Omental fat pad (tissue), 3 donors: ENCODE measurements at regions not wholly inside any gene's neighbourhood (a gene's known extent, or its start where the extent isn't known, plus 50 kb on each side); places are given as distances from the start of the nearest gene placed in this dataset.

Experiments
- ATAC-seq: fragments of 150-250 bp; one replicate; pipeline ENCODE4 v1.9.1; 2016; ENCODE audit warnings: mild to moderate bottlenecking, moderate library complexity; ENCODE audit not compliant: low FRiP score
- DNase-seq: peaks from one replicate; pipeline ENCODE4 v3.0.0-alpha.2; 2019; ENCODE audit warnings: low spot score
- TF ChIP-seq, protein P1 (sequence below), 3 donors: fragments of 450-650 bp; IDR thresholded peaks; one replicate each; pipeline ENCODE4 v1.5.1; 2016 to 2017; ENCODE audit warnings: antibody characterized with exemption in 3 of 3, mild to moderate bottlenecking in 3 of 3, moderate library complexity in 2 of 3

DNA sequence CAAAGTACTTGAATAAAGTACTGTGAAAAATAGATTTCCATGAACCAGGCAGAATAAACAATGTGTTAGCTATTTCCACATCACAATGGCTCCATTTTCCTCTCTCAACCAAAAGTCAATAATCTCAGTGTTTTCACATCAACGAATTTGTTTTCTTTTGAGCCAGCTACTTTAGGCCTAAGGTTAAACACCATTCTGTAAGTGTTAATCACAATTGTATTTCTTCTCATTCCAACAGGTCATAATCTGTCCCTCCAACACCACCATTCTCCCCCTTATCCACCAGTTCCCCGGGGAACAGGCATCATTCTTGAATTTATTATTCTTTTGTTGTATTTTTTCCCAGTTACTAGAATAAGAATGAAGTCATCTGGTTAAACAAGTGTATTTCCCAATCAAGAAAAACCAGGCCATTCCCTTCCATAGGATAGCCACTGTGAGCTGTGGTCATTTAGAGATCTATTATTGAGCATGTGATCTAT, 66.2 kb upstream of the PALMD start:
- DNase-seq = no peak
- TF ChIP-seq, protein P1, sequence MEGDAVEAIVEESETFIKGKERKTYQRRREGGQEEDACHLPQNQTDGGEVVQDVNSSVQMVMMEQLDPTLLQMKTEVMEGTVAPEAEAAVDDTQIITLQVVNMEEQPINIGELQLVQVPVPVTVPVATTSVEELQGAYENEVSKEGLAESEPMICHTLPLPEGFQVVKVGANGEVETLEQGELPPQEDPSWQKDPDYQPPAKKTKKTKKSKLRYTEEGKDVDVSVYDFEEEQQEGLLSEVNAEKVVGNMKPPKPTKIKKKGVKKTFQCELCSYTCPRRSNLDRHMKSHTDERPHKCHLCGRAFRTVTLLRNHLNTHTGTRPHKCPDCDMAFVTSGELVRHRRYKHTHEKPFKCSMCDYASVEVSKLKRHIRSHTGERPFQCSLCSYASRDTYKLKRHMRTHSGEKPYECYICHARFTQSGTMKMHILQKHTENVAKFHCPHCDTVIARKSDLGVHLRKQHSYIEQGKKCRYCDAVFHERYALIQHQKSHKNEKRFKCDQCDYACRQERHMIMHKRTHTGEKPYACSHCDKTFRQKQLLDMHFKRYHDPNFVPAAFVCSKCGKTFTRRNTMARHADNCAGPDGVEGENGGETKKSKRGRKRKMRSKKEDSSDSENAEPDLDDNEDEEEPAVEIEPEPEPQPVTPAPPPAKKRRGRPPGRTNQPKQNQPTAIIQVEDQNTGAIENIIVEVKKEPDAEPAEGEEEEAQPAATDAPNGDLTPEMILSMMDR (IDR thresholded peaks at IDR 0.05) = no peak
- ATAC-seq = no peak

DNA sequence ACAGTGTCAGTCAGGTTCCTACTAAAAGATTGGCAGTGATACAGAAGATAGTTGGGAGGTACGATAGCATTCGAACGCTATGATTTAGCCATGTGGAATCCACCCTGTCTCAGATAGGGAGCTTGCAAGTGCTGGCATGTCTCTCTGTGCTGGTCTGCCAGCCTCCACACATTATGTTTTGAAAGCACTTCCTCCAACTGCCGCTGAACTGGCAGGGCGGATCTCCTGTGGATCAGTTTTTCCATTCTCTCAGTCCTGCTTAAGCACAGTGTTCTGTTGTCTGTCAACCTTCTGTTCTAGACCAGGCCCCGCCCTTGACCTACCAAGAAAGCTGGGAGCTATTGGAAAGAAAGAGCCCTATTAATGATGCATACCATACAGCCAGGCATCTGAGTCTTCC, 65.5 kb upstream of the PALMD start:
- DNase-seq = no peak
- TF ChIP-seq, protein P1 (IDR thresholded peaks at IDR 0.05) = no peak
- ATAC-seq = peak; percentile 92

DNA sequence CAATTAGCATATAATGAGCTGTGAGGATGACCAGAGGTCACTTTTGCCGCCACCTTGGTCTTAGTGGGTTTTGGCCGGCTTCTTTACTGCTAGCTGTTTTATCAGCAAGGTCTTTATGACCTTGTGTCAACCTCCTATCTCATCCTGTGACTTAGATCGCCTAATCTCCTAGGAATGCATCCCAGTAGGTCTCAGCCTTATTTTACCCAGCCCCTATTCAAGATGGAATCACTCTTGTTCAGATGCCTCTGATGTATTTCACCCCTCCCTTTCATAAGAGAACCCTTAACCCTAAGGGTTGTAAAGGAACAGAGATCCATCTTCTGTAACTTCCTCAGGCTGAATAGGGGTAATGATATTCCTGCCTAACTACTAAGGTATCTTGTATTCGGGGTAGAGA, 58.9 kb upstream of the PALMD start:
- TF ChIP-seq, protein P1 (IDR thresholded peaks at IDR 0.05) = no peak
- no peak for ATAC-seq
- DNase-seq = no peak

DNA sequence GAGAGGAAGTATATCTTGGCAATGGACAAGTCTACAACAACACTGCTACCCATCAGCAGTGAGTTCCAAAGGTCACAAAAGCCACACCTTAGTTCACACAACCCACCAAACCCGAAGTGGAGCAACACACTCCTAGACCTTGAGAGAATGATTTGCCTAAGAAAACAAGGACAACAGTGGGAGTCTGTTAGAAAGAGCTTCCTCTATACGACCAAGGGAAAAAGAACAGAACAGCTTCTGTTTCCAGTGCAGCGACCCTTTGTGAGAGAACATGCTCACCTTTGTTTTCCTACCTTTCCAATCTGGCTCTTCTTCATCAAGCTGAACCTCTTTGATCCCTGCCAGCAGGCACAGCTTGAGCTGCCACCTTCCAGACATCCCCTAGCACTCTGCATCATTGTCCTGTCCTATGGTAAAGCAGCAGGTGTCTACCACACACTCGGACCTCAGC, 56.7 kb upstream of the PALMD start:
- ATAC-seq (no peak), DNase-seq (no peak)
- TF ChIP-seq, protein P1 (IDR thresholded peaks at IDR 0.05) = no peak

DNA sequence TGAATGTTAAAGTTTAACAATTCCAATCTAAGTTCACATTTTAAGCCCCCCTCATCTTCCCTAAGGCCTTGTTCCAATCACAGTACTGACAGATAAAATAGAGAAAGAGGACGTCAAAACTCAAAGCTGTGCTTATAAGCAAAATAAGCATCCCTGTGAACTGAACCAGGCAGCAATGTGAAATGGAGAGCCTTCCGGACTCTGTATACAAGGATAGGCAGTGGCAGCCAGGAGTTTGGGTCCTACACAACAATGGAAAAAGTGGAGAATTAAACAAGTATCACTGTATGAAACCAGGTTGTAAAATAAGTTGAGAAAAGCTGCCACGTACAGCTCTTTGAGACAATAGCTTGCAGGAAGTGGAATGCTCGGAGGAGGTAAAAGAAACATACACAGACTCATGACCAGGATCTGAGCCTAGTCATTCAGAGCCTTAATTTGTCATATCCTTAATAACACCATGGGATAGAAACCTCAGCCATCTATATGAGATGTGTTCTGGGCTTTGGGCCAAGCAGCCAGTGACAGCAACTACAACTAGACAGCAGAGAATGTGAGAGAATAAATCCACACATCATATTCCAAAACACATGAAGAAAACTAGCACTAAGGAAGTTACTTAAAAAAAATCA, 55.2 kb upstream of the PALMD start:
- TF ChIP-seq, protein P1 (IDR thresholded peaks at IDR 0.05) = no peak
- no peak for DNase-seq
- no peak for ATAC-seq

DNA sequence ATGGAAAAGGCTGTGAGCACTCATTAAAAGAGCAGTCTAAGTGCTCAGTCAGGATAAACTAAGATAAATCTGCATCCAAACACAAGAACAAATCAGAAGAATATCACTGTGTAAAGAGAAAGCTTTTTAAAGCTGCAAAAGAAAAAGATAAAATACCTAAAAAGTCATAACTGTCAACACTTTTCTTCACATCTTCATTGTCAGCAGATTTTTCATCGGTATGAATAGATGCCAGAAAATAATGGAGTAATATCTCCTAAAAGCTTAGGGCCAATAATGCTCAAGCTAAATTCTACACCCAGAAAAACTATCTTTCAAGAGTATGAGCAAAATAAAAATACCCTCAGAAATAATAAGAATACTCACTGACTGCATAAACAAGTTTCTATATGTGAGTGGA, 54.0 kb upstream of the PALMD start:
- DNase-seq (no peak), ATAC-seq (no peak)
- TF ChIP-seq, protein P1 (IDR thresholded peaks at IDR 0.05) = no peak

DNA sequence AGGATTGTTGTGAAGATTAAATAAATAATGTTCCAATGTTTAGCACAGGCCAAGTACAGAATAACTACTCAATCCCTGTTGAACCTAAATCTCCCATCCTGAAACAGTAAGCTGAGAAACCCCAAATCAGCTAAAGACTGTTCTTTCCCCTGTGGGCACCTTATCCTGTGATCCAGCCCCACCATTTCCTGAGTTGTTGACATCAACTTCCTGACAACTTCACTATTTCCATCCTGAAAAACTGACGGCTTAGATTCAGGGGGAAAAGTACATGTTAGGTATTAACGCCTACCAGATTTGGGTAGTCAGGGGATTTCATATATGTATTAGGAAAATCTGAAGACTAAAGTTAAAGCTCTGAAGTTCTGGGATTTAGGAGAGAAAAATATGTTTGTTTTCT, 51.7 kb upstream of the PALMD start:
- DNase-seq (no peak), ATAC-seq (no peak)
- TF ChIP-seq, protein P1 (IDR thresholded peaks at IDR 0.05) = no peak
